ENCODE measurements at regions not wholly inside any gene's neighbourhood (a gene's known extent, or its start where the extent isn't known, plus 50 kb on each side); places are given as distances from the start of the nearest gene placed in this dataset.

- no peak for DNase-seq (ENCODE audit: extremely low read depth, low read depth)
- no peak for TF ChIP-seq CTCF (IDR thresholded peaks at IDR 0.05; ENCODE audit: low read depth, low read length)
Observed at GRCh38 chr2:122734766-122735424, 979.4 kb downstream of the TSN start.

- no peak for TF ChIP-seq CTCF (IDR thresholded peaks at IDR 0.05; ENCODE audit: low read depth, low read length)
- DNase-seq (ENCODE audit: extremely low read depth, low read depth), result no peak
Observed at GRCh38 chr2:122736279-122736678, 980.8 kb downstream of the TSN start.

GRCh38 chr2:122737429-122738077 lies 982.1 kb downstream of the TSN start:
- TF ChIP-seq CTCF (IDR thresholded peaks at IDR 0.05; ENCODE audit: low read depth, low read length), result no peak
- DNase-seq (ENCODE audit: extremely low read depth, low read depth), result no peak

GRCh38 chr2:122739732-122740593 lies 984.5 kb downstream of the TSN start:
- no peak for TF ChIP-seq CTCF (IDR thresholded peaks at IDR 0.05; ENCODE audit: low read depth, low read length)
- DNase-seq (ENCODE audit: extremely low read depth, low read depth), result no peak

GRCh38 chr2:122740594-122740948 lies 985.1 kb downstream of the TSN start:
- no peak for TF ChIP-seq CTCF (IDR thresholded peaks at IDR 0.05; ENCODE audit: low read depth, low read length)
- no peak for DNase-seq (ENCODE audit: extremely low read depth, low read depth)

- no peak for DNase-seq (ENCODE audit: extremely low read depth, low read depth)
- no peak for TF ChIP-seq CTCF (IDR thresholded peaks at IDR 0.05; ENCODE audit: low read depth, low read length)
Observed at GRCh38 chr2:122741403-122741802, 986.0 kb downstream of the TSN start.
